SU-DHL-6 (cell line): ENCODE measurements at regions not wholly inside any gene's neighbourhood (a gene's known extent, or its start where the extent isn't known, plus 50 kb on each side); places are given as distances from the start of the nearest gene placed in this dataset.

ENCODE experiments used
- CTCF ChIP-seq: fragments of 200-600 bp; sonication (generic); IDR thresholded peaks from one replicate; pipeline ENCODE4 v1.5.1; 2017; ENCODE audit warnings: antibody characterized with exemption, mild to moderate bottlenecking, low read length, moderate library complexity; ENCODE audit not compliant: insufficient read depth, poor library complexity, severe bottlenecking
- EZH2phosphoT487 ChIP-seq: fragments of 200-600 bp; sonication (generic), shearing (Covaris generic); conservative IDR thresholded peaks from 2 replicates; pipeline ENCODE4 v1.6.1; 2018; ENCODE audit warnings: mild to moderate bottlenecking, antibody characterized with exemption, low read length, moderate library complexity, mixed read lengths

GRCh38 chr3:176799675-176800074, 397.6 kb downstream of the TBL1XR1 start:
- TF ChIP-seq CTCF (no peak), EZH2phosphoT487 (no peak)
